ENCODE measurements at regions not wholly inside any gene's neighbourhood (a gene's known extent, or its start where the extent isn't known, plus 50 kb on each side); places are given as distances from the start of the nearest gene placed in this dataset.

GRCh38 chr2:64853306-64853705, 135.9 kb upstream of the SLC1A4 start:
- H3K27me3 Mint-ChIP-seq: peaks cover 5% of the 10 kb centered on the region
- no peaks in the 10 kb centered on the region for H3K4me1 Mint-ChIP-seq (ENCODE audit: low read depth)
- no peak overlapping the region for H3K27ac Mint-ChIP-seq
- H3K36me3 Mint-ChIP-seq: no peaks in the 10 kb centered on the region
- no peaks in the 10 kb centered on the region for H3K9me3 Mint-ChIP-seq (ENCODE audit: low read depth)
- H3K4me3 Mint-ChIP-seq: no peak overlapping the region

DNA sequence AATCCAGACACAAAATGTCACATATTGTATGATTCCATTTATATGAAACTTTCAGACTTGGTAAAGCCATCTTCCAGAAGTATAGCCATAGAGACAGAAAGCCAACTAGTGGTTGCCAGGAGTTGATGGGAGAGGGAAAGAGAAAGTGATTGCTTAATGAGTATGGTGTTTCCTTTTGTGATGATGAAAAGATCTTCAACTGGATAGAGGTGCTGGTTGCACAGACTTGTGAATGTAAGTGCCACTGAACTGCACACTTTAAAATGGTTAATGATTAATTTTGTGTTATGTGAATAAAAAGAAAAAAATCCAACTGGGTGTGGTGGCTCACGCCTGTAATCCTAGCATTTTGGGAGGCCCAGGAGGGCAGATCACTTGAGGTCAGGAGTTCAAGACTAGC, 135.3 kb upstream of the SLC1A4 start:
- Mint-ChIP-seq H3K36me3 (no peaks in the 10 kb centered on the region), H3K4me3 (no peak overlapping the region), H3K9me3 (ENCODE audit: low read depth) (no peaks in the 10 kb centered on the region), H3K4me1 (ENCODE audit: low read depth) (peaks cover 2% of the 10 kb centered on the region), H3K27ac (no peak overlapping the region), H3K27me3 (peaks cover 7% of the 10 kb centered on the region)

- peaks cover 7% of the 10 kb centered on the region for H3K27me3 Mint-ChIP-seq
- H3K36me3 Mint-ChIP-seq: no peaks in the 10 kb centered on the region
- no peaks in the 10 kb centered on the region for H3K9me3 Mint-ChIP-seq (ENCODE audit: low read depth)
- H3K4me1 Mint-ChIP-seq (ENCODE audit: low read depth): peaks cover 4% of the 10 kb centered on the region
- no peak overlapping the region for H3K4me3 Mint-ChIP-seq
- H3K27ac Mint-ChIP-seq: no peak overlapping the region
These were observed 134.4 kb upstream of the SLC1A4 start for GRCh38 chr2:64854773-64855237.

- peaks cover 5% of the 10 kb centered on the region for H3K27me3 Mint-ChIP-seq
- peaks cover 5% of the 10 kb centered on the region for H3K4me1 Mint-ChIP-seq (ENCODE audit: low read depth)
- no peak overlapping the region for H3K4me3 Mint-ChIP-seq
- H3K36me3 Mint-ChIP-seq: no peaks in the 10 kb centered on the region
- H3K9me3 Mint-ChIP-seq (ENCODE audit: low read depth): no peaks in the 10 kb centered on the region
- H3K27ac Mint-ChIP-seq: no peak overlapping the region
These were observed 131.4 kb upstream of the SLC1A4 start for GRCh38 chr2:64857581-64858471.

DNA sequence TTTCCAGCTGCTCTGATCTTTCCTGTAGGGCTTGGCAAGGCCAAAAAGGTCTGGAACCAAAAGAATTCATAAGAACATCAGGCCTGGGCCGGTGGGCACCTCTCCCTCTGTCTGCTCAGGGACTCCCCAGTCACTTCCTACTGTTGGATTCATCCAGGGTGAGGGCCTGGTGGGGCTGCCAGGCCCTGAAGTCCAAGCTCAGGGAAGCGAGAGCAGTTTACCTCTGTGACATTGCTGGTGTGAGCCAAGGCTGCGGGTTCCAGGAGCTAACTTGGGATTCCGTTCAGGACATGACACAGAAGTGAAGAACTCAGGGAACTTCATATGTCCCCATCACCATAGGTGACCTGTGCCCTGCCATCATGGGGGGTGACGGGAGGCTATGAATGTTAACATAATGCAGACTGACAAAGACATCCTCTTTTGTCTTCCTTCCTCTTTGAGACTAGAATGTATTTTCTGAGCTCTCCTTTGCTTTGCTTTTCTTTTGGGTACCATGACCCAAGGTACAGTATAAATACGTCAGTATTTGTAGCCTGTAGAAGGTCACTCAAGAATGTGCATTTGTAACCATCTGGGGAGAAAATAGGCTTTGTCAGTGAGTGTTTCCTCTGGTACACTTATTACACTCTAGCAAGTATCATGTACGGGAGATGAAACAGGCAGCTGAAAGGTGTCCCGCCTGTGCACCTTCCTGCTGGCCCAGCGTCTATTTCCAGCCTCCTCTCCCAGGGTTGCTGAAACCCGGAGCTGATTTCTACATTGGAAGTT, 130.5 kb upstream of the SLC1A4 start:
- no peak overlapping the region for H3K27ac Mint-ChIP-seq
- peak overlapping the region; percentile 46 for H3K4me3 Mint-ChIP-seq

DNA sequence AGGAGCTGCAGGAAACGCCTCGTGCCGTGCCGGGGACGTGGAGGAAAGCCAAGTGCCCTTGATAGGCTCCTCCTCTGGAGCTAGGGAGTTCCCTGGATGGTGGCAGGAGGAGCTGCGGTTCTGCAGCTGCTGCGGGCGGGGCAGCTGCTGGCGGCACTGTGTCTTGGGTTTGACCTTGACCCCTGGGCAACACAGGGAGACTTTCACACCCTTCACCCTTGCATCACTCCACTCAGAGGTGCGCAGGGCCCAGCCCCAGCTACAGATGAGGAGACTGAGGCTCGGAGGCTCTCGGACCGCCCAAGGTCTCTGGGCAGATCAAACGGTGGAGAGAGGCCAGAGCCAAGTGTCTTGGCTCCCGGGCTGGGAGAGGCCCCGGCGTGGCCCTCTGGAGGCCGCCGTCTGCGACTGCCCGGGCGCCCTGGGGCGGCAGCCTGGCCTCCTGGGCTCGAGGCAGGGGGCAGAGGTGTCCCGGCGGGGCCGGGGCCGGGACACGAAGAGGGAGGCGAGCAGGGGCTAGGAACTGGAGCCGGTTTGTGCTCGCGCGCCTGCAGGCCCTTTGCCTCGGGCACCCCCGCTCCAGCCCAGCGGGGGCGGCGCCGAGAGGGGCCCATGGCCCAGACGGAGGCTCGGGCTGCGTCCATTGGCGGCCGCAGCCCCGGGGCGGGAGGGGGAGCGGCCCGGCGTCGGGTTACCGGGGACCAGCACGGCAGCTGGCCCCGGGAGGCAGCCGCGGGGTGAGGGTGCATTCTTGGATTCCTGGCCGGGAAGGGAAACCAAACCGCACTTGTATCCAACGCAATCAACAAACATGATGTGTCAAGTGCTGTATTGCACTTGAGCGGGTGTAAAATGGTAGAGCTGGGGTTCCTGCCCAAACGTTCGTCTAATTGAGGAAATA, 129.6 kb upstream of the SLC1A4 start:
- peaks cover 5% of the 10 kb centered on the region for H3K4me1 Mint-ChIP-seq (ENCODE audit: low read depth)
- no peaks in the 10 kb centered on the region for H3K9me3 Mint-ChIP-seq (ENCODE audit: low read depth)
- H3K27ac Mint-ChIP-seq: no peak overlapping the region
- no peaks in the 10 kb centered on the region for H3K36me3 Mint-ChIP-seq
- H3K27me3 Mint-ChIP-seq: peaks cover 5% of the 10 kb centered on the region
- peak overlapping the region; percentile 46 for H3K4me3 Mint-ChIP-seq

More for the DNA sequence above, 130.5 kb upstream of the SLC1A4 start:
- Mint-ChIP-seq H3K27me3 (peaks cover 5% of the 10 kb centered on the region), H3K4me1 (ENCODE audit: low read depth) (peaks cover 5% of the 10 kb centered on the region), H3K36me3 (no peaks in the 10 kb centered on the region), H3K9me3 (ENCODE audit: low read depth) (no peaks in the 10 kb centered on the region)

DNA sequence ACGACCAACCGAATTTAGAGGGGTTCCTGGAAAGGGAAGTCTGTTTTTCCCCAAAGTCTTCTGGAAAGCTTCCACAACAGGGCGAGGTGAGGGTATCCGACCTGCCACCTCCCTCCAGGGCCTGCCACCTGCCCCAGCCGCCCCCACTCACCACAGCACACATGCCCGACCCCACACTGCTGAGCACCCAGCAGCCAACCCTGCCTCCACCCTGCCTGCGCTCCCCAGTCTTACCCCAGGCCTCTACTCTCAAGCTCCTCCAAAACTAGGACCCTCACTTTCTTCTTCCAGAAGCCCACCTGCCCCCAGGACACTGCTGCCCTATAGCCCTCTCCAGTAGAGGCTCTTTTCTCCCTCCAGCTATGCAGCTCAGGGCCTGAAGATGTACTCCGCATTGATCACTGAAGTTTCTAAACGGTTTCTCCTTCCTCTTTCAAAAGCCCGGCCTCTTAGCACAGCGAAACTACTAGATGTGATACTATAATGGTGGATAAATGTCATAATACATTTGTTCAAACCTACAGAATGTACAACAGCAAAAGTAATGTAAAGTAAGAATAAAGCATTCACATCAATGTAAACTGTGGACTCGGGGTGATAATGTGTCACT, 128.8 kb upstream of the SLC1A4 start:
- Mint-ChIP-seq H3K27me3 (peaks cover 5% of the 10 kb centered on the region), H3K4me1 (ENCODE audit: low read depth) (peaks cover 6% of the 10 kb centered on the region), H3K27ac (no peak overlapping the region), H3K4me3 (no peak overlapping the region), H3K36me3 (no peaks in the 10 kb centered on the region), H3K9me3 (ENCODE audit: low read depth) (no peaks in the 10 kb centered on the region)

DNA sequence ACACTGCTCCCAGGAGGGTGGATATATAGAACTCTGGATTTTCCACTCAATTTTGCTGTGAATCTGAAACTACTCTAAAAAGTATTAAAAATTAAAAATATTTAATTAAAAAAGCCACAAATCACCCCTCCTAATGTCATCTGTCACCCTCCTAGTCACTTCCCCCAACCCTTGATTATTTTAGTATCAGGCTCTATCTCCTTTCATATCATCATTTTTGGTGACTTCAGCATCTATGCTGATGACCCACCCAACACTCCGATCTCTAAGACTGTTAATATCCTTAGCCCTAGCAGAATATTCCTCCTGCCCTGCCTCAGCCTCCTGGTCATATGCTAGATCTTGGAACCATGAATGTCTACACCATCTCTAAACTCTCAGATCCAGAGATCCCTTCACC, 128.3 kb upstream of the SLC1A4 start:
- Mint-ChIP-seq H3K4me3 (no peak overlapping the region), H3K9me3 (ENCODE audit: low read depth) (no peaks in the 10 kb centered on the region), H3K27me3 (peaks cover 5% of the 10 kb centered on the region), H3K36me3 (no peaks in the 10 kb centered on the region), H3K4me1 (ENCODE audit: low read depth) (peaks cover 6% of the 10 kb centered on the region), H3K27ac (no peak overlapping the region)

DNA sequence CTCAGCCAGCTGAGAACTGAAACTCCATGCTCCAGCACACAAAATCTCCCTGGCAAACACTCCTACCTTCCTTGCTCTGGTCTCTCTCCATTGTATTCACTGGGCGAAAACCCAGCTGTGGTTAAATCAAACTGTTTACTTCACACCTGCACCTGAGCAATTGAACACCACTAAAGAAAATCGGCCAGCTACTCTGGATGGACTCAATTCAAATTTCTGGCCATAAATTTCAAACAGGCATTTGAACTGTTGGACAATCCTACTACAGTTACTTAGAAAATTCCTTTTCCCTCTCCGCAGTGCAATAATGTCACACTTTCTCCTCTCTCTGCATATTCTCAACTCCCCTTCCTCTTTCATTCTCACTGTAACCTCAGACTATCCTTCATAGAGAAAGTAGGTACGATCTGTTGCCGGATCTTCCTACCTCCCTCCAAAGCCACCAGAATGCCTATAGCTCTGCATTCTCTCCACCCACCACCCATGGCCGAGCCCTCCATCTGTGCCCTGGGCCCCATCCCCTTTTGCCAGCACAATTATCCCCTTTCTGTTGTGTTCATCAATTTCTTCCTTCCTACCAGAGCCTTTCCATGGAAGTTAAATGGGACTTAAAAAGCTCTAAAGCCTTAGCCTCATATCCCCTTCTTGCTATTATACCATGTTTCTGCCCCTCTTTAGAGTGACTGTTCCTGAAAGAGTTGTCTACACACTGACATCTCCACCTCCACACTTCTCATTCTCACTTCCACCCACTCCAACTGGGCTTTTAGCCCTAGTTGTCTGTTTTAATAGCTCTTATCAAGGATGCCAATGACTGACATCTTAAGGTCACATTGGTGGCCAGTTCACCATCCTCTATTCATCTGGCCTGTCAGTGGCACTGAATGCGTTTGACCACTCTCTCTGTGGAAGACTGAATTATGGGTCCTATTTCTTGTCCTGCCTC, 127.5 kb upstream of the SLC1A4 start:
- no peaks in the 10 kb centered on the region for H3K36me3 Mint-ChIP-seq
- no peak overlapping the region for H3K27ac Mint-ChIP-seq
- H3K27me3 Mint-ChIP-seq: peaks cover 7% of the 10 kb centered on the region

DNA sequence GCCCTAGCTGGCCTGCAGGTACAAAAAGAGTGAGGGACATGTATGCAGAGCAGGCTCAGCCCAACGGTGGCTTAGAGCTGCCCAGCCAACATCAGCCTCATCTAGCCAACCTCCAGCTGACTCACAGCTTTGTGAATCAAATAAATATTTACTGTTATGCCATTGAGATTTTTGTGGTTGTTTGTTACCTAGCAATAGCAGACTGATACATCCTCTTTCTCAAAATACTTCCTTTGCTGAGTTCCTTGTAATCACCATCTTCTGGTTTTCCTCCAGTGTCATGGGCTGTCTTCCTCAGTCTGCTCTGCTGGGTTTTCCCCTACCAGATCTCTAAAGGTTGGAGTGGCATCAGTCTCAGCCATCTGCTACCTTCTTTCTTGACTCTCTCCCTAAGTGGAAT, 126.6 kb upstream of the SLC1A4 start:
- Mint-ChIP-seq H3K27ac (no peak overlapping the region), H3K36me3 (no peaks in the 10 kb centered on the region), H3K4me1 (ENCODE audit: low read depth) (peaks cover 6% of the 10 kb centered on the region), H3K4me3 (no peak overlapping the region), H3K9me3 (ENCODE audit: low read depth) (no peaks in the 10 kb centered on the region), H3K27me3 (peaks cover 8% of the 10 kb centered on the region)

More for the DNA sequence above, 127.5 kb upstream of the SLC1A4 start:
- Mint-ChIP-seq H3K4me3 (no peak overlapping the region), H3K9me3 (ENCODE audit: low read depth) (no peaks in the 10 kb centered on the region), H3K4me1 (ENCODE audit: low read depth) (peaks cover 6% of the 10 kb centered on the region)

GRCh38 chr2:64863097-64863820, 125.9 kb upstream of the SLC1A4 start:
- Mint-ChIP-seq H3K36me3 (no peaks in the 10 kb centered on the region), H3K27ac (no peak overlapping the region), H3K9me3 (ENCODE audit: low read depth) (no peaks in the 10 kb centered on the region), H3K4me3 (no peak overlapping the region), H3K27me3 (peaks cover 8% of the 10 kb centered on the region), H3K4me1 (ENCODE audit: low read depth) (peaks cover 6% of the 10 kb centered on the region)

GRCh38 chr2:64865073-64865830, 123.9 kb upstream of the SLC1A4 start:
- Mint-ChIP-seq H3K4me3 (peak overlapping the region; percentile 82), H3K4me1 (ENCODE audit: low read depth) (peaks cover 1% of the 10 kb centered on the region), H3K27ac (no peak overlapping the region), H3K27me3 (peaks cover 5% of the 10 kb centered on the region), H3K36me3 (no peaks in the 10 kb centered on the region), H3K9me3 (ENCODE audit: low read depth) (no peaks in the 10 kb centered on the region)

Measured in activated naive CD8-positive, alpha-beta T cell (primary cell).